RWPE1 (cell line): ENCODE measurements at regions not wholly inside any gene's neighbourhood (a gene's known extent, or its start where the extent isn't known, plus 50 kb on each side); places are given as distances from the start of the nearest gene placed in this dataset.

ENCODE experiments used
- CTCF ChIA-PET: fragments of 350-600 bp; sonication (Branson Sonifier 250); formaldehyde crosslinking; extraction: SDS; loops from one replicate; lab custom pipeline; 2021; lab: Yijun Ruan, JAX
- POLR2A ChIA-PET: fragments of 400-600 bp; formaldehyde crosslinking; extraction: SDS; loops from one replicate; lab custom pipeline; 2020; ENCODE audit warnings: antibody characterized with exemption; ENCODE audit not compliant: low non-redundant PET; lab: Yijun Ruan, JAX
- DNase-seq: peaks from one replicate; pipeline ENCODE4 v3.0.0; 2012; ENCODE audit warnings: low spot score
- H3K27ac ChIP-seq: fragments of 450-650 bp; 2 replicates; pipeline ENCODE4 v1.5.1; 2017
- TF ChIP-seq, protein P1 (sequence below): fragments of 450-650 bp; conservative IDR thresholded peaks from 2 replicates; pipeline ENCODE4 v1.5.1; 2017; ENCODE audit warnings: low read depth, mild to moderate bottlenecking

DNA sequence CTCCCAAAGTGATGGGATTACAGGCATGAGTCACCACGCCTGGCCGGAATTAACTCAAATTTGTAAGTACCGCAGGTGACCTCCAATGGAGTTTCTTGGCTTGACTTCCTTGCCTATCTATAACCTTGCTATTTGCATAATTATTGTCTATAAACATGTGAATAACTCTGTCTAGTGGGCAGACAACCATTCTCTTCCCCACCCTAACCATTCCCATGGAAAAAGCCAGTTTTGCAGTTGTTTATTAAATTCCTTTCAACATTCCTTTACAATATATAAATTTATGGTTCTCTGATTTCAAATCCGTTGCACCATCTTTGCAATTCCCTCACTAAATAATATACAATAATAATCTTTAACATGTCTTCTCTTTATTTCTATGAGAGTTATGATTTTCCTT is 61.0 kb upstream of the ZDHHC17 start:
- no peak for DNase-seq
- H3K27ac ChIP-seq: no peak overlapping the region
- TF ChIP-seq, protein P1, sequence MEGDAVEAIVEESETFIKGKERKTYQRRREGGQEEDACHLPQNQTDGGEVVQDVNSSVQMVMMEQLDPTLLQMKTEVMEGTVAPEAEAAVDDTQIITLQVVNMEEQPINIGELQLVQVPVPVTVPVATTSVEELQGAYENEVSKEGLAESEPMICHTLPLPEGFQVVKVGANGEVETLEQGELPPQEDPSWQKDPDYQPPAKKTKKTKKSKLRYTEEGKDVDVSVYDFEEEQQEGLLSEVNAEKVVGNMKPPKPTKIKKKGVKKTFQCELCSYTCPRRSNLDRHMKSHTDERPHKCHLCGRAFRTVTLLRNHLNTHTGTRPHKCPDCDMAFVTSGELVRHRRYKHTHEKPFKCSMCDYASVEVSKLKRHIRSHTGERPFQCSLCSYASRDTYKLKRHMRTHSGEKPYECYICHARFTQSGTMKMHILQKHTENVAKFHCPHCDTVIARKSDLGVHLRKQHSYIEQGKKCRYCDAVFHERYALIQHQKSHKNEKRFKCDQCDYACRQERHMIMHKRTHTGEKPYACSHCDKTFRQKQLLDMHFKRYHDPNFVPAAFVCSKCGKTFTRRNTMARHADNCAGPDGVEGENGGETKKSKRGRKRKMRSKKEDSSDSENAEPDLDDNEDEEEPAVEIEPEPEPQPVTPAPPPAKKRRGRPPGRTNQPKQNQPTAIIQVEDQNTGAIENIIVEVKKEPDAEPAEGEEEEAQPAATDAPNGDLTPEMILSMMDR: no peak
- ChIA-PET POLR2A (no interaction called here), CTCF (interaction anchor here (1.0 kb wide), 1 partner anchor 15 kb away, joined by 6 read pairs; no protein-coding TSS in a partner anchor)

DNA sequence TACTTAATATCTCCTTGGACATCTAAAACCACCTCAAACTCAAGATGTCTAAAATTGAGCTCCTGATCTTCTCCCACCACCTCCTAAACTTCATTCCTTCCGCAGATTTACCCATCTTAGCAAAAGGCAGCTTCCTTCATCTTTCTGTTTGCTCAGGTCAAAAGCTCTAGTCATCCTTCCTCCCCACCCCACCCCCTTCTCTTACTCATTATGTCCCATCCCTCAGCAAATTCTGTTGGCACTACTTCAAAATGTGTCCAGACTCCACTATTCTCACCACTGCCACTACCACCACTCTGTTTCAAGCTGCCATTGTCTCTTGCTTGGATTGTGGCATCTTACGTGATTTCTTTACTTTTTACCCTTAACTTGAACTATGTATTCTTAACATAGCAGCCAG is 59.2 kb upstream of the ZDHHC17 start:
- H3K27ac ChIP-seq: no peak overlapping the region
- ChIA-PET CTCF (no interaction called here), POLR2A (no interaction called here)
- no peak for DNase-seq
- TF ChIP-seq, protein P1: no peak

DNA sequence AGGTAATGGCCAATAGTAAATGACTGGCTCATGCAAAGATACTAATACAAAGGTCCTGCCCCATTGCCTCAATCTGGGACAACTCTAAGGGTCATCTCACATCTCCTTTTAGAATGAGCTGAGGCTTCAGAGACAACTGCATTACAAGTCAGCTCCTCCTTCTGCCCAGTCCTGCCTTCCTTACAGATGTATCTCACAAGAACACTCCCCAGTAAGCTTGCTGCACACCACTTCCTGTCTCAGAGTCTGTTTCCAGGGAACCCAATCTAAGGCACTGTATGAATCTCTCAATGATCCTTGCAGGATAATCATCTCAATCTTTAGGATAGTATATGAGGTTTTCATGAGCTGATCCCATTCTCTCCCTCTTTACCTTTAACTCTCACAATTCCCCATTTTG is 57.8 kb upstream of the ZDHHC17 start:
- CTCF ChIA-PET: interaction anchor here (0.7 kb wide), 2 partner anchors 84 to 1768 kb away, joined by 3 read pairs; no protein-coding TSS in a partner anchor

DNA sequence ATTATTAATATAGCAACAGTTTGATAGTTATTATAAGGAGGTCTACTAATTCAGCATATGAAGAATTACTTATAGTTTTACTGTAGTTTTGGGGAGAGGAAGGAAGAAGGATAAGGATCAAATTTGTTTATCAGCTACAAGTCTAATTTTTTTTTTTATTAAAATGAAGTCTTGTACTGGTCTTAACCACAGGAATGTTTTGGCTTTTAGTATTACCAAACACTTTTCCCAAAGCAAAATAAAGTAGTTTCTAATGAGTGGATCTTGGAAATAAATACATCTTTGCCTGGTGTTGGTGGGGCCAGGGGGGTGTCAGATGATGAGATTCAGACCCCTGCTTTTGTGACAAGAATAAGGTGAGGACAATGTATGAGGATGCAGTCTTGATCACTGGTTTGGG is 57.2 kb upstream of the ZDHHC17 start:
- DNase-seq: no peak
- ChIA-PET POLR2A (no interaction called here), CTCF (no interaction called here)
- TF ChIP-seq, protein P1: no peak
- no peak overlapping the region for H3K27ac ChIP-seq

More for the DNA sequence above, 57.8 kb upstream of the ZDHHC17 start:
- TF ChIP-seq, protein P1: no peak
- DNase-seq: no peak
- POLR2A ChIA-PET: no interaction called here
- H3K27ac ChIP-seq: no peak overlapping the region

DNA sequence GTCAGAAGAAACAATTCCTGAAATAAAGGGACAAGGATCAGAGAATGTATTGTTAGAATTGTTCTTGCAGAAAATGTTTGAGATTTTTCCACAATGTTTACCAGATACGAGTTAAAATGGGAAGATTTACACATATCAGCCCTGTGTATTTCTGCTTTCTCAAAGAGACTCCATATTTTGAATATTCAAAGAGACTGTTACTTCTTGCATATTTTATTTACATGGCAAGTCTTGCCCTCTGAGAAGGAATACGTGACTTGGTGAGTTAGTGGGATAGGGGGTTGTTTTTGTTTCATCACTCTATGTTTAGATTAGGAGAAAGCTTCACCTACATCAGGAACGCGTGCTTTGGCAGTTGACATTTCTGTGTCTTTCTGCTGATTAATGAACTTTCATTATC is 56.1 kb upstream of the ZDHHC17 start:
- H3K27ac ChIP-seq: no peak overlapping the region
- DNase-seq: no peak
- CTCF ChIA-PET: no interaction called here
- POLR2A ChIA-PET: no interaction called here
- TF ChIP-seq, protein P1: no peak

DNA sequence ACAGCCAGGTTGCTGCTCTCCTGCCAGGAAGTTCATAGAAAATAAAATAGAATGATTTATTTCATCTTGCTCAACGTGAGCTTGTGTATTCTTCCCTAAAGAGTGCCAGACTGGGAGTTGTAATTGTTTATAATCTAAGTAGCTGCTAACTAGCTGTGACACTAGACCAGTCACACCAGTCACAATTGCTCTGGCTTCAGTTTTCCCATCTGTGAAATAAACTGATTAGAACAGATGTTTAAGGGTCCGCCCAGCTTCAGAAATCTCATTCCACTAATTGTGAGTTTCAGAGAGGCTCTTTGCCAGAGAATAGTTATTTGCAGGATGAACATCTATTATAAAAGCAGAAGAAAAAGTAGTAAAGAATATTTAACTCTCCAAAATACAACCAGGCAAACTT is 55.6 kb upstream of the ZDHHC17 start:
- DNase-seq: no peak
- TF ChIP-seq, protein P1: no peak
- POLR2A ChIA-PET: no interaction called here
- CTCF ChIA-PET: no interaction called here
- no peak overlapping the region for H3K27ac ChIP-seq

DNA sequence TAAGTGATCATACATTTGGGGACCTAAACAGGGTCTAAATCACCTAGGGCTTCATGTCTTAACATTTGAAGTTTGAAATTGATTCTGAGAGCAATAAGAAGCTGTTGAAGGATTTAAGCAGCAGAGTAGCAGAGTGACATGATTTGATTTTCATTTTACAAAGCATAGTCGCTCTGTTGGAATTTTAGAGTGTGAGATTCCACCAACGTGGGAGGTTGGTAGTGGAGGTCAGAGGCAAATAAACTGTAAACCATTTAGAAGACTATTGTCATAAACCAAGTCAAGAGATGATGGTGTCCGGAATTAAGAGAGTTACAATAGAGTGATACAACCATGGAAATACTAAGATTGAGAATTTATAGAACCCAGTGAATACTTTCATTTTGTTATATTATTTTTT is 52.7 kb upstream of the ZDHHC17 start:
- H3K27ac ChIP-seq: no peak overlapping the region
- CTCF ChIA-PET: no interaction called here
- DNase-seq: no peak
- POLR2A ChIA-PET: no interaction called here
- TF ChIP-seq, protein P1: no peak
